MCF 10A (cell line): ENCODE measurements at regions not wholly inside any gene's neighbourhood (a gene's known extent, or its start where the extent isn't known, plus 50 kb on each side); places are given as distances from the start of the nearest gene placed in this dataset.

Experiments
- BruUV-seq: library from RNA; stranded (reverse); fragments of 400-500 nt; replicated peaks from 2 replicates; lab custom pipeline; 2021; lab: Mats Ljungman, UMichigan
- CTCF ChIA-PET: fragments of 300-600 bp; sonication (Branson Sonifier 250); formaldehyde crosslinking; extraction: SDS; loops from one replicate; lab custom pipeline; 2021; ENCODE audit warnings: antibody characterized with exemption, inconsistent platforms; lab: Yijun Ruan, JAX
- POLR2A ChIA-PET: fragments of 300-600, 350-650 bp; sonication (Branson Sonifier 250); formaldehyde crosslinking; extraction: SDS; loops from one replicate; lab custom pipeline; 2020; ENCODE audit warnings: antibody characterized with exemption, inconsistent platforms; lab: Yijun Ruan, JAX
- DNase-seq: peaks from one replicate; pipeline ENCODE4 v3.0.0-alpha.2; 2018; ENCODE audit not compliant: unreplicated experiment
- H3K27ac Mint-ChIP-seq: one replicate; pipeline ENCODE4 v1.8.0; 2022; ENCODE audit warnings: mild to moderate bottlenecking, low read depth, mixed read lengths; ENCODE audit not compliant: unreplicated experiment
- H3K27me3 Mint-ChIP-seq: one replicate; pipeline ENCODE4 v1.8.0; 2022; ENCODE audit warnings: mixed read lengths; ENCODE audit not compliant: insufficient read depth, unreplicated experiment
- H3K36me3 Mint-ChIP-seq: one replicate; pipeline ENCODE4 v1.8.0; 2022; ENCODE audit warnings: mild to moderate bottlenecking, moderate library complexity, mixed read lengths; ENCODE audit not compliant: insufficient read depth, unreplicated experiment
- H3K4me1 Mint-ChIP-seq: one replicate; pipeline ENCODE4 v1.8.0; 2022; ENCODE audit warnings: mixed read lengths; ENCODE audit not compliant: insufficient read depth, unreplicated experiment
- H3K4me3 Mint-ChIP-seq: one replicate; pipeline ENCODE4 v1.8.0; 2022; ENCODE audit warnings: mild to moderate bottlenecking, moderate library complexity, mixed read lengths; ENCODE audit not compliant: unreplicated experiment
- H3K9me3 Mint-ChIP-seq: one replicate; pipeline ENCODE4 v1.8.0; 2022; ENCODE audit warnings: mixed read lengths; ENCODE audit not compliant: unreplicated experiment
- intact Hi-C: fragments of 100-400 bp; cut with micrococcal nuclease; formaldehyde crosslinking; loops from 2 replicates; pipeline ENCODE4 v1.14.1; 2022
- TF ChIP-seq, protein P1 (sequence below): fragments of 200-600 bp; IDR thresholded peaks from one replicate; pipeline ENCODE4 v1.8.0; 2022; ENCODE audit warnings: antibody characterized with exemption, mild to moderate bottlenecking; ENCODE audit not compliant: unreplicated experiment

- no peaks in the 10 kb centered on the region for H3K36me3 Mint-ChIP-seq
- intact Hi-C loops: no loop called here
- no peak overlapping the region for H3K27ac Mint-ChIP-seq
- DNase-seq: no peak
- ChIA-PET POLR2A (interaction anchor here (0.6 kb wide), 1 partner anchor 35 kb away, joined by 3 read pairs; no protein-coding TSS in a partner anchor), CTCF (no interaction called here)
- H3K27me3 Mint-ChIP-seq: no peaks in the 10 kb centered on the region
- no peaks in the 10 kb centered on the region for H3K9me3 Mint-ChIP-seq
- no TSS peak for BruUV-seq
- no peak overlapping the region for H3K4me3 Mint-ChIP-seq
- H3K4me1 Mint-ChIP-seq: no peaks in the 10 kb centered on the region
- TF ChIP-seq, protein P1, sequence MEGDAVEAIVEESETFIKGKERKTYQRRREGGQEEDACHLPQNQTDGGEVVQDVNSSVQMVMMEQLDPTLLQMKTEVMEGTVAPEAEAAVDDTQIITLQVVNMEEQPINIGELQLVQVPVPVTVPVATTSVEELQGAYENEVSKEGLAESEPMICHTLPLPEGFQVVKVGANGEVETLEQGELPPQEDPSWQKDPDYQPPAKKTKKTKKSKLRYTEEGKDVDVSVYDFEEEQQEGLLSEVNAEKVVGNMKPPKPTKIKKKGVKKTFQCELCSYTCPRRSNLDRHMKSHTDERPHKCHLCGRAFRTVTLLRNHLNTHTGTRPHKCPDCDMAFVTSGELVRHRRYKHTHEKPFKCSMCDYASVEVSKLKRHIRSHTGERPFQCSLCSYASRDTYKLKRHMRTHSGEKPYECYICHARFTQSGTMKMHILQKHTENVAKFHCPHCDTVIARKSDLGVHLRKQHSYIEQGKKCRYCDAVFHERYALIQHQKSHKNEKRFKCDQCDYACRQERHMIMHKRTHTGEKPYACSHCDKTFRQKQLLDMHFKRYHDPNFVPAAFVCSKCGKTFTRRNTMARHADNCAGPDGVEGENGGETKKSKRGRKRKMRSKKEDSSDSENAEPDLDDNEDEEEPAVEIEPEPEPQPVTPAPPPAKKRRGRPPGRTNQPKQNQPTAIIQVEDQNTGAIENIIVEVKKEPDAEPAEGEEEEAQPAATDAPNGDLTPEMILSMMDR: no peak
Measured at GRCh38 chr12:118467641-118468305, 91.4 kb downstream of the SUDS3 start.

- H3K4me3 Mint-ChIP-seq: no peak overlapping the region
- H3K36me3 Mint-ChIP-seq: no peaks in the 10 kb centered on the region
- intact Hi-C loops: no loop called here
- H3K4me1 Mint-ChIP-seq: no peaks in the 10 kb centered on the region
- H3K9me3 Mint-ChIP-seq: peaks cover 2% of the 10 kb centered on the region
- DNase-seq: no peak
- POLR2A ChIA-PET: no interaction called here
- H3K27ac Mint-ChIP-seq: no peak overlapping the region
- no peaks in the 10 kb centered on the region for H3K27me3 Mint-ChIP-seq
- CTCF ChIA-PET: no interaction called here
- no TSS peak for BruUV-seq
- TF ChIP-seq, protein P1: no peak
Measured at GRCh38 chr12:118472940-118473339, 96.6 kb downstream of the SUDS3 start.

GRCh38 chr12:118480235-118480634 is 103.9 kb downstream of the SUDS3 start:
- ChIA-PET CTCF (no interaction called here), POLR2A (no interaction called here)
- Mint-ChIP-seq H3K36me3 (no peaks in the 10 kb centered on the region), H3K4me1 (no peaks in the 10 kb centered on the region), H3K27me3 (no peaks in the 10 kb centered on the region), H3K27ac (no peak overlapping the region), H3K9me3 (peaks cover 8% of the 10 kb centered on the region), H3K4me3 (no peak overlapping the region)
- BruUV-seq: no TSS peak
- DNase-seq: no peak
- TF ChIP-seq, protein P1: no peak
- intact Hi-C loops: no loop called here

GRCh38 chr12:118488034-118488433 is 111.7 kb downstream of the SUDS3 start:
- no peak overlapping the region for H3K27ac Mint-ChIP-seq
- ChIA-PET CTCF (no interaction called here), POLR2A (no interaction called here)
- no peak overlapping the region for H3K4me3 Mint-ChIP-seq
- peaks cover 27% of the 10 kb centered on the region for H3K9me3 Mint-ChIP-seq
- TF ChIP-seq, protein P1: no peak
- no peaks in the 10 kb centered on the region for H3K27me3 Mint-ChIP-seq
- intact Hi-C loops: no loop called here
- no peaks in the 10 kb centered on the region for H3K36me3 Mint-ChIP-seq
- no peak for DNase-seq
- H3K4me1 Mint-ChIP-seq: no peaks in the 10 kb centered on the region
- BruUV-seq: no TSS peak
